GM10266 (cell line): ENCODE measurements at regions not wholly inside any gene's neighbourhood (a gene's known extent, or its start where the extent isn't known, plus 50 kb on each side); places are given as distances from the start of the nearest gene placed in this dataset.

Experiments used
- DNase-seq: peaks from one replicate; pipeline ENCODE4 v3.0.0; 2012; ENCODE audit errors: extremely low spot score
- TF ChIP-seq, protein P1 (sequence below): IDR thresholded peaks from 2 replicates; pipeline ENCODE4 v1.5.1; 2012; ENCODE audit warnings: mild to moderate bottlenecking, low read depth; ENCODE audit not compliant: control insufficient read depth, insufficient read depth; ENCODE audit errors: missing control alignments

DNA sequence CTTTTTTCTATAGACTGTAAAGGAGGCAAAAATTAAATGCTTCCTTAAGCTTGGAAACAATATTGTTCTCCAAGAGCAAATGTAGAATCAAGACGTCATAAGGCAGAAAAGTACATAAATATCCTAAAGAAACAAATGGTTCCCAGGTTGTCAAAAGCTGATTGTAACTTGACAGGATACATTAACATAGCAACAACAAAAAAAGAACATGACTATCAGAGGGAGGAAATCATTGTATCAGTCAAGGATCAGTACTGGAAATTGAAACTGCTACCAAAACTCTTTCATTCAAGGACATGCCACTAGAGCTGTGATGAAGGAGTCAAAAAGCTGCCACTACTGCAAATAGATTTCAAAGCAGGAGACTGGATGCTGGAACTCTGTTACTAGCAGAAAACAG is 168.3 kb downstream of the BTC start:
- TF ChIP-seq, protein P1, sequence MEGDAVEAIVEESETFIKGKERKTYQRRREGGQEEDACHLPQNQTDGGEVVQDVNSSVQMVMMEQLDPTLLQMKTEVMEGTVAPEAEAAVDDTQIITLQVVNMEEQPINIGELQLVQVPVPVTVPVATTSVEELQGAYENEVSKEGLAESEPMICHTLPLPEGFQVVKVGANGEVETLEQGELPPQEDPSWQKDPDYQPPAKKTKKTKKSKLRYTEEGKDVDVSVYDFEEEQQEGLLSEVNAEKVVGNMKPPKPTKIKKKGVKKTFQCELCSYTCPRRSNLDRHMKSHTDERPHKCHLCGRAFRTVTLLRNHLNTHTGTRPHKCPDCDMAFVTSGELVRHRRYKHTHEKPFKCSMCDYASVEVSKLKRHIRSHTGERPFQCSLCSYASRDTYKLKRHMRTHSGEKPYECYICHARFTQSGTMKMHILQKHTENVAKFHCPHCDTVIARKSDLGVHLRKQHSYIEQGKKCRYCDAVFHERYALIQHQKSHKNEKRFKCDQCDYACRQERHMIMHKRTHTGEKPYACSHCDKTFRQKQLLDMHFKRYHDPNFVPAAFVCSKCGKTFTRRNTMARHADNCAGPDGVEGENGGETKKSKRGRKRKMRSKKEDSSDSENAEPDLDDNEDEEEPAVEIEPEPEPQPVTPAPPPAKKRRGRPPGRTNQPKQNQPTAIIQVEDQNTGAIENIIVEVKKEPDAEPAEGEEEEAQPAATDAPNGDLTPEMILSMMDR = no peak
- DNase-seq = no peak

DNA sequence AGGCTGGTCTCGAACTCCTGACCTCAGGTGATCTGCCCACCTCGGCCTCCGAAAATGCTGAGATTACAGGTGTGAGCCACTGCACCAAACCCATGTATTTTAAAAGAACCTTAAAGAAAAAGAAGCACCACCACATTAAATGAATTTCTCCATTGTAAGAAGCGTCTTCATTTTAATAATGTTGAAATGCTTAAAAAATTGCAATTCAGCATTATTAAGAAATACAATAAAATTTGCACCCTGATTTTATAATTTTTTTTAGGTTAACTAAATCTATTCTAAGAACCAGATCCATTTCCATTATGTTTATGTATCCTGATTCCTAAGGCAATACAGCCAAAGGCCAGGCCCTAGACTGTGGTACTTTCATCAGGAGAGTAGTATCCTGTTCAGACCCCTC is 167.2 kb downstream of the BTC start:
- TF ChIP-seq, protein P1 = no peak
- no peak for DNase-seq

DNA sequence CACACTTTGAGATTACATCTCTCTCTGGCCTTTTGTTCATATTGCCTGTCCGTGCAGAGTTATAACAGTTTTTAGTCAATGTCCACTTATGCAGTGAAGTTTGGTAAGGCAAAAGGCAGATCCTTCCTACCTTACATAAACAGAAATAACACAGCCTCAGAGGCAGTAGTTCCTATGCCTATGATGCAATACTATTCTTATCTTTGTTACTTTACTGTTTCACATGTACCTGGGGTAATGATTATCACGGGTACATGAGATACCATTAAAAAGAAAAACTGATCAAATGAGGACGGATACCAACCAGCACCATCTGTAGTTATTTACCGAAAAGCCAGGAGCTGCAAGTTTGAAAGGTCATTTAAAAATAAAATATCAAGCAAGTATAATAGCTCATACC is 166.8 kb downstream of the BTC start:
- TF ChIP-seq, protein P1 = no peak
- no peak for DNase-seq

DNA sequence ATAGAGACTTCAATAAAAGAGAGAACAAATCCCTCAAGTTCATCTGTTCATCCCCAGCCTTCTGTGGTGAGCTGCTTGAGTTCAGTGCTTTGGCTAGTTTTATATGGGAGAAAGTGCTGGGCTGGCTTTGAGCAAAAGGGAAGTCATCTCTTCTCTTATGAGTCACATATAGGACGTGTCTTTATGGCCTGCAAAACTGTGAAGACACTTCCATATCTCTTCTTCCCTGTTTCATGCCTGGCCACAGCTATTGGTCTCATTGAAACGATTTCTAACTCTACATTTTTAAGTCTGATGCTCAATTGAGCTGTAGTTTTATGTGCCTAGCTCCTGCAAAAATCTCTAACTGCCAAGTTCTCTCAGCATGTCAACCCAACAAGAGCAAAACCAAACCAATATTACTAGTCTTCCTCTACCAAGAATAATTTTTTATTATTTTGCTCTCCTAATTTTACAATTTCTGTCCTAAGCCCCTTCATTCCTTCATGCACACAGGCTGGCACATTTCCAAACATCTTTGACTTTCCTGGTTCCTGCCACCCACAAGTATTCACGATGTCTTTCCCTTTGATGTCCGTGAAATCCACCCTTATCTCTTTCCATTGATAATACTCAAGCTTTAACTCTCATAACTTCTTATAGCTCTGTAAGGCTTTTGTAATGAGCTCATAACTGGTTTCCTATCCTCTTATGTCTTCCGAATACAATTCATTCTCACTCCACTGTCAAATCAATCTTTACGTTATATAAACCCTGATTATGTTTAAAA is 165.3 kb downstream of the BTC start:
- no peak for DNase-seq
- TF ChIP-seq, protein P1 = no peak

DNA sequence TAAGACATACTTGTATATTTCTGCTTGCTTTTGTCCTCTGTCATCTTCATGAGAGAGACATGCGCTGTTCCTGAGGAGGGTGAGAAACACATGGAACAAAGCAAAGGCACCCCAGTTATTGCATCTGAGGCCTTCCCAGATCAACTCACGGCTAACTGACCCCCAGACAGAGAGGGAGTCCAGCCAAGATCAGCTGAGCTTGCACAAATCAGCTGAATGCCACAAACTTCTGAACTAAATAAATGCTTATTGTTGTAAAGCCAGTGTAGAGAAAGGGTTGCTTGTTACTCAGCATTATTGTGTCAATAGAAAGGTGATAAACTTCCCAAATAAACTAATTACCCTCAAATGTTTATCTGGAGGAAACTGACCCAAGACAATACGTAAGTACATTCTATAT is 163.8 kb downstream of the BTC start:
- no peak for DNase-seq
- TF ChIP-seq, protein P1 = no peak

DNA sequence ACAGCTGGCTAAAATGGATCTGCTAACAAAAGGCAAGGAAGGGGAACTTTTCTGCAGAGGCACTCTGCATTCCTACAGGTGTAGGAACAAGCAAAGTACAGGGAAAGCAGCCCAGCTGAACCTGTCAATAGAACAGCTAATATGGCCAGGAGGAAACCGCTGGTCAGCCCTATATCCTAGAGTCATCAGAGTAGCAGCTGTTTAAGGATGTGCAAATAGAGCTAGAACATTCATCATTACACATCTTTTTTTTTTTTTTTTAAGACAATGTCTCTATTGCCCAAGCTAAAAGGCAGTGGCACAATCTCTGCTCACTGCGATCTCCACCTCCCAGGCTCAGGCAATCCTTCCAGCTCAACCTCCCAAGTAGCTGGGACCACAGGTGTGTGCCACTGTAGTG is 163.0 kb downstream of the BTC start:
- TF ChIP-seq, protein P1 = no peak
- no peak for DNase-seq

DNA sequence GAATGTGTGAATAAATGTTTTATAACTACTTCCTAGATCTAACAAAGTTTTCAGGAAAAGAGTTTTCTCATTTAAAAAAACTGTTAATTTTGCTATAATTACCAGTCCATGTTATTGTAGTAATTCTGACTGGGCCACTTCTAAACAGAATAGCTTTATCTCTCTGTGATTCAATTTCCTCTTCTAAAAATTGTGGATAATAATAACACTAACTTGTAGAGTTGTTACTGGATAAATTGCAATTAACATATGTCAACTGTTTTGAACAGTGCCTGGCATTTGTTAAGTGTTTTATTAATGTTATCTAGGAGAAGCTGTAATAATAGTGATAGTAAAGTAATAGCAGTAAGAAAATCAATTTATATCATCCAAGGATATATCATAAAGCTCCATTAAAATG is 162.3 kb downstream of the BTC start:
- DNase-seq = no peak
- TF ChIP-seq, protein P1 = no peak
